ENCODE measurements at regions not wholly inside any gene's neighbourhood (a gene's known extent, or its start where the extent isn't known, plus 50 kb on each side); places are given as distances from the start of the nearest gene placed in this dataset.
A peak's percentile ranks its signal among the peaks of the same experiment; 100 is the strongest.

- DNase-seq (ENCODE audit: low read depth), result no peak
Observed at GRCh38 chr2:204184226-204184625, 247.7 kb downstream of the ICOS start.

DNA sequence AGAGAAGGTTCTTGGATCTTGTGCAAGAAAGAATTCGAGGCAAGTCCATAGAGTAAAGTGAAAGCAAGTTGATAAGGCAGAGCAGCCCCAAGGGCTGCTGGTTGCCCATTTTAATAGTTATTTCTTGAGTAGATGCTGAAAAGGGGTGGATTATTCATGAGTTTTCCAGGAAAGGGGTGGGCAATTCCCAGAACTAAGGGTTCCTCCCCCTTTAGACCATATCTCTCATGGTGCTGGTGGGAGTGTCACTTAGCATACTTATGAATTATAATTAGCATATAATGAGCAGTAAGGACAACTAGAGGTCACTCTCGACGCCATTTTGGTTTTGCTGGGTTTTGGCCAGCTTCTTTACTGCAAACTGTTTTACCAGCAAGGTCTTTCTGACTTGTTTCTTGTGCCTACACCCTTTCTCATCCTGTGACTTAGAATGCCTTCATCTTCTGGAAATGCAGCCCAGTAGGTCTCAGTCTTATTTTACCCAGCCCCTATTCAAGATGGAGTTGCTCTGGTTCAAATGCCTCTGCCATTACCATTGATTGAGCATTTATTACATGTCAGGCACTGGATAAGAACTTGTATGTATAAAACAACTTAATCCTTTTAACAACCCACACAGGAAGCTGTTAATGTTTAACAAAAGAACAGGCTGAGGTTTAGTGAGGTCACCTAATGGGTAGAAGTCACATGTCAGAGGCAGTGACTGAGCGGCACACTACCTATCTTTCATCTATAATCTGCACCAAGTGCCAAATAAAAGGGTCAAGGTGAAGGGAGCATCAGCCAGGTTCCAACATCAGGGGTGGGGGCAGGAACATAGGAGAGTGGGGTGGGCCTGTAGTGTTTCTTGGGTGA is 250.9 kb downstream of the ICOS start:
- DNase-seq (ENCODE audit: low read depth), result no peak

GRCh38 chr2:204191574-204191973 is 255.0 kb downstream of the ICOS start:
- no peak for DNase-seq (ENCODE audit: low read depth)

GRCh38 chr2:204195498-204195897 is 258.9 kb downstream of the ICOS start:
- DNase-seq (ENCODE audit: low read depth), result no peak

DNA sequence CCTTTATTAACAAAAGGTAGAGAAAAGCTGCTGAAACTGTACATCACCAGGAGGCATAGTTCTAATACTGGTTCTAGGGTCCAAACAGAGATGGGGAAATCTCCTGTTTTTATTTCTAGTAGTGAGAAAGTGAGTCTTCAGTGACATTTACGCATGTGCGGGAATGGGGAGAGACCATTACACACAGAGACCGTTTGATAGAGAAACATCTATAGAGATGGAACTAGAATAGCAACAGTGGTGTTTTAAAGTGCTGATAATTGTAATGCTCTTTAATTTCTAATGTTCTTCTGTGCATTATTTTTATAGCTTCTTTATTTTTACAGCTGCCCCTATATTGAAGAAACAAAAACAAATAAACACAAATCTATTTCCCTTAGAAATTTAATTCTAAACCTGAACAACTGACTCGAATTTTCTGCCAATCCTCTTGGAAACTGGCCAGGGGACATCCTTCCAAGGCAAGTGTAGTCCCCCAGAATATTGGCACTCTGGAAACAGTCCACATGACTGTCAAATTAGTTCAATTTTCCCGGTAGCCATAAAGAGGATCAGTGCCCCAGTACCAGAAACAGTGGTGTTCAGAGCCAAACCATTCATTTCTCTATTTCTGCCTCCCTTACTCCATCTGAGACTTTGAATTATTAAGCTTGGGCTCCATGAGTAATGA is 260.9 kb downstream of the ICOS start:
- DNase-seq (ENCODE audit: low read depth), result no peak

DNA sequence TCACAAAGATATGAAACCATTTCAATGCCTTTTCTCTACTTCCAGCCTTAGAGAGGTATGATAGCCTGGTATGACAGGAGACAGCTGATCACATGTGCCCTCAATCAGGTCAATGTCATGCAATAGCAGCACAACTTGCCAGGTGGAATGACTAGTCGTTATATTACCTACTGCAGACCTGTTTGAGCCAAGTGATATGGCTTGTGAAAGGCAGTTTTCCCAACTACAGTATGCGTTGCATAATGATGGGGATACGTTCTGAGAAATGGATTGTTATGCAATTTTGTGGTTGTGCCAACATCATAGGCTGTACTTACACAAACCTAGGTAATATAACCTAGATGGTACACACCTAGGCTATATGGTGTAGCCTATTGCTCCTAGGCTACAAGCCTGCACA is 262.8 kb downstream of the ICOS start:
- DNase-seq (ENCODE audit: low read depth), result no peak

DNA sequence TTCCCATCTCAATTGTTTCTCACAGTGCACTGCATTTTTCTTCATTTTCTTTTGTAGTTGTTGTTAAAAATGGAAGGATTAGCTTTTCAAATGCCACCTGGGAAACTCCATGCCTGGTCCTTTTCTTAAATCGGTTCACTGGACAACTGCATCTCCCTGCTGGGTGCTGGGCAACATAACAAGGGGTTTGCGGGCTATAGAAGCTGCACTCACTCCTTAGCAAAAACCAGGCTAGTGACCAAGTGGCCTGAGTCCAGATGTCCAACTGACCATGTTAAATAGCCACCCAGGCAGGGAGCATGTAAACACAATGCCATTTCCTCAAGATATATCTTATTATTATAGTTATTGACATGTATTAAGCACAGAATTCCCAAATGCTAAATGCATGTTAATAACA is 264.9 kb downstream of the ICOS start:
- no peak for DNase-seq (ENCODE audit: low read depth)

DNA sequence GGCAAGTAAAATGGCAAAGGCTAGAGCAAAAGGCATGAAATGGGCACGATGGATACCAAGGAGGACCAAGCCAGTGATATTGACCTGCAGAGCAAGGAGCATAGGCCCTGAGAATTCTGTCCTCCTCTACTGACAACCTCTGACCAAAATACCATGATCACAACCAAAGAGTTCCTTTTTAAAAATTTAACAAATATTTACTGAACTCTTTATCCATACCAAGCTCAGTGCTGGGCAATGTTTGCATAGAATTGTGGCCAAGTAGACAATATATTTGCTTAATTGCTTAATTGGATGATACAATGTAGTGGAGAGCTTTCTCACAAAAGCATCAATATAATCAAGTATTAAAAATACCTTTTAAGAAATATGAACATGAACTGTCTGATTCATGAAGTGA is 265.7 kb downstream of the ICOS start:
- no peak for DNase-seq (ENCODE audit: low read depth)

- no peak for DNase-seq (ENCODE audit: low read depth)
Observed at GRCh38 chr2:204203704-204204103, 267.1 kb downstream of the ICOS start.

DNA sequence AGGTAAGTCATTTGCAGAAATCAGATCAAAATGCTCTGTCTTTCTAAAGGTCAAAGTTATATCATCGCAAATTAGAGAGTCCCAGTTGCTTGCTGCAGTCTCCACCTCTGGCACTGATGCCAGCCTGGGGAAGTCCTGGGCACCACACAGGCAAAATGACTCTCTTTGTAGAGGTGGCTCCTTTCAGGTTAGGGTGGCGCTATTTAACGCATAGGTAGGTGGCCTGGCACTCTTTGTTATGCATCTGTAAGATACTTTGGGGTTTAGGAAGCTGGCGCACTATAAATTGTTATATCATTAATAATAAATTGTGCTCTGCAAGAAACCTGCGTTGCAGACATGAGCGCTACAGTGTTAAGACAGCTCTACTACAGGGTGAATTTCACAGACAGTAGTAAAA is 268.5 kb downstream of the ICOS start:
- no peak for DNase-seq (ENCODE audit: low read depth)

- DNase-seq (ENCODE audit: low read depth), result no peak
Observed at GRCh38 chr2:204205538-204205937, 269.0 kb downstream of the ICOS start.

DNA sequence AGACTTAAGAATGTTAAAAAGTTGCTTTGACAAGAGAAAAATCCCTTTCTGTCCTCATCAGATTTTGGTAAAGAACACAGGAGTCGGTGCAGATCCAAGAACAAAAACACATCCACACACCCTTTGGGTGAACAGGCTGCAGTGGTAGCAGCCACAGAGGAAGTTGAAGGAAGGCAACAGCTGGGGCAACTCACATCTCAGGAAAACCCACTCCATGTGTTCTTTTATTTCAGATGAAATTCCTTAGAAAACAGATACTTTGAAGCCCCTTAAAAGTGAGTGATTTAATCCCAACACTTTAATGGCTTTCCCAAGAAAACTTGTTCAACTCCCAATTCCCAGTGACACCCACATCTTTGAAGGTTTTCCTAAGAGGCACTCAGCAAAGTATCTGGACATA is 271.3 kb downstream of the ICOS start:
- no peak for DNase-seq (ENCODE audit: low read depth)

DNA sequence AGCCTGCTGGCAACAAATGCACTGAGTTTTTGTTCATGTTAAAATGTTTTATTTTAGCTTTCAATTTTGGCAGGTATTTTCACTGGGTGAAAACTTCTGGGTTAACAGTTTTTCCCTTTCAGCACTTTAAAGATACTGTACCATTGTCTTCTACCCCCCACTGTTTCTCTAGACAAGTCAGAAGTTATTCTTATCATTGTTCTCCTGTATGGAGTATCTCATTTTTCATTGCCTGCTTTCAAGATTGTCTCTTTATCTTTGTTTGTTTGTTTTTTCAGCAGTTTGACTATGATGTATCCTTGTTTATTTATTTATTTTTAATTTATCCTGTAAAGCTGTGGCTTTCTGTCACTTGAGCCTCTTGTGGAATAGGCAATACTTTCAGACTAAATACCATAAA is 277.0 kb downstream of the ICOS start:
- no peak for DNase-seq (ENCODE audit: low read depth)

- no peak for DNase-seq (ENCODE audit: low read depth)
Observed at GRCh38 chr2:204218040-204218439, 281.5 kb downstream of the ICOS start.

DNA sequence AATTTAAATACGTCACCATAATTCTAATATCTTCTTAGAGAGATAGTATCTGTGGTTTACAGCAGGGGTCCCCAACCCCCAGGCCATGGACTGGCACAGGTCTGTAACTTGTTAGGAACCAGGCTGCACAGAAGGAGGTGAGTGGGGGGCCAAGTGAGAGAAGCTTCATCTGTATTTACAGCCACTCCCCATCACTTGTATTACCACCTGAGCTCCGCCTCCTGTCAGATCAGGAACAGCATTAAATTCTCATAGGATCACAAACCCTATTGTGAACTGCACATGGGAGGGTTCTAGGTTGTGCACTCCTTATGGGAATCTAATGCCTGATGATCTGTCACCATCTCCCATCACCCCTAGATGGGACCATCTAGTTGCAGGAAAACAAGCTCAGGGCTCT is 282.6 kb downstream of the ICOS start:
- DNase-seq (ENCODE audit: low read depth), result no peak

GRCh38 chr2:204220896-204221295 is 284.3 kb downstream of the ICOS start:
- DNase-seq (ENCODE audit: low read depth), result no peak

DNA sequence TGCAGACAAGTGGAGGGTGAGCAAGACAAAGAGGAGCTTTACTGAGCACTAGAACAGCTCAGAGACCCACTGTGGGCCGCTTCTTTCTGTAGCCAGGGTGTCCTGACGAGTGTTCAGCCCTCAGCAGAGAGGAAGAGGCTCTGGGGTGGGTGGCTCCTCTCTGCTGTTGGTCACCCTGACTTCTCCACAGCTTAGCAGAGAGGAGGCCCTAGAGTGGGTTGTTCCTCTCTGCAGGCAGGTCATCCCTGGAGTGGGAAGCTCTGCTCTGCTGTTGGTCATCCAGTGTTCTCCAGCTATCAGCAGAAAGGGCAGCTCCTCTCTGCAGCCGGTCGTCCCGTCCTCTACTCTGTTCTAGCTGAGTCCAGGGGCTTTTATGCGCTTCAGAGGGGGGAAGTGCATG is 286.5 kb downstream of the ICOS start:
- DNase-seq (ENCODE audit: low read depth), result no peak

DNA sequence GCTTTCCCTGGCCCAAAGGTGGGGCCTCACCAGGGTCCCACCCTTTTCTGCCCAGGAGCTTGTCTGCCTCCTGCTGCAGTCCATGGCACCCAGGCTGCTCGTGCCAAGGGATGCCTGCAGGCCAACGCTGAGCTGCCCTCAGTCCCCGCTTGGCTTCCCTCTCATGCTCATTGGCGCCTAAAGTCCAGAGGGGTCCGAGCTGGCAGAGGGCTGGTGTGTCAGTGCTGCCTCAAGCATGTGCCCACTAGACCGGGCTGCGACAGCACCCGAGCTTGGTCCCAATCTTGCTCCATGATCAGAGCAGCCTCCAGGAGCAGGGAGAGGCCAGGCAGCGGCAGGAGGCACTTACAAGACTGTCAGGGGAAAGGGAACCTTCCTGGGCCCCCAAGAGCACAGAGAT is 287.0 kb downstream of the ICOS start:
- DNase-seq (ENCODE audit: low read depth), result no peak

DNA sequence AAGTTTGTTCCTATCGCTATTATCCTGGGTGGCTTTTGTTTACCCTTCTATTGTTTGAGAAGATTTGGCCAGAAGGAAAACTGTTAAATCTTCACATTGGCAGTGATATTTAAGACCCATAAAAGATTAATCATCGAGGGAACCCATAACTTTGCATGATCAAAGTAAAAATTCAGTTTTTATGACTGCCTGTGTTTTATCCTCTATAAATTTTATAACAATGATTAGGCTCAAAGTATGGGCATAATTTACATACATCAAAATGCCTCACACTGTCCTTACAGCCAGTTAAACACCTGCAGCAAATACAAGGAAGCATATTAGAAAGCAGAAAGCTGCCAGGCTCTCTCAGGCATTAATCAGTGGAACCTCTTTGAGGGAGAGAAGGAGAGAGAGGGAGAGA is 289.1 kb downstream of the ICOS start:
- DNase-seq (ENCODE audit: low read depth), result no peak

DNA sequence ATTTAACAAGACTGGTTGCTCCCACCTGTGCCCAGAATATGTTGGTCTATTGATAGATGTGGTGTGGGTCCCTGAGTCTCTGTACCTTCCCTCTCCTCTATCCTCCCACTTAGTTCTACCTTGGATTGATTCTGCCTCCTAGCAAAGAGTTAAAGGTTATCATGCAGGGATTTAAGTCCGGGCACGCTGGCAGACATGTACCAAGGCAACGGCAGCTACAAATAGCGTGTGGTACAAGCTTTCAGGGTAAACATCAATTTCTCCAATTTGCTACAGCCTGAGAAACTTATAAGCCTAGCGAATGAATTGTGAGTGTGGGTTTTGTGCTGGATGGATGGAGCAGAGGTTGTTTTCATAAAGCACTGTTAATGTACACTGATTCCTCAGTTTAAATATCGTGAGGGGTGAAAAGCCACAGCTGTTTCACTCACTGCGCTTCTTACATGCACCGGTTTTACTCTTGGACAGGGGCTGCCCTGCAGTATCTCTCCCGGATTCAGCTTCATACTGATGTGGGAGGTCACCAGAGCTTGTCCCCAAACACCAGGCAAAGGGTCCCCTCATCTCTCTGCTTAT is 289.8 kb downstream of the ICOS start:
- DNase-seq (ENCODE audit: low read depth), result no peak

- no peak for DNase-seq (ENCODE audit: low read depth)
Observed at GRCh38 chr2:204228169-204228886, 291.8 kb downstream of the ICOS start.

DNA sequence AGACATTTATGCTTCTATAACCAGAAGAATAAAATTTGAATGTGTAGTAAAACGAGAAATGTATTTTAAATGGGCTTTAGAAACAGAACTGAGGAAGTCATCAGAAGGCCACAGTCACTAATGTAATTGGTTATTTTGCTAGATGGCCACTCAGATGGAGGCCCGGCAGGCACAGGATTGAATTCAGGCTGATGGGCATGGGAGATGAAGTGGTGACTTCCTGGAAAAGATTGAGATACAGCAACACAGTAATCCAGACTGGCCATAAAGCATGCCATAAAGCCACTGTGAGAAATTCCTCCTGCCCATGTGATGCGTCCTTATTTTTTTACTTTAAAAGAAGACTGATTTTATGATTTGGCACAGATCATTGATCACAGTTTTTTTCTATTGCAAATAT is 297.7 kb downstream of the ICOS start:
- no peak for DNase-seq (ENCODE audit: low read depth)

GRCh38 chr2:204234879-204235278 is 298.3 kb downstream of the ICOS start:
- peak; percentile 38 for DNase-seq (ENCODE audit: low read depth)

All from amniotic epithelial cell (primary cell).